Thymus (tissue), 11 donors: ENCODE measurements at regions not wholly inside any gene's neighbourhood (a gene's known extent, or its start where the extent isn't known, plus 50 kb on each side); places are given as distances from the start of the nearest gene placed in this dataset.
"Not testable (repeated sequence)": the region's sequence is repeated elsewhere in the genome, so short reads cannot be mapped to it uniquely, and the experiment has no call there.

ENCODE experiments used
- DNase-seq, 9 donors: peaks; one replicate each; pipeline ENCODE4 v3.0.0-alpha.2; 2013; ENCODE audit warnings: low spot score in 9 of 9, low read depth in 6 of 9, missing footprints in 1 of 9
- H3K27ac ChIP-seq, 2 donors: one replicate each; pipeline ENCODE4 v1.5.1; 2013; ENCODE audit warnings: control low read depth in 1 of 2, low read depth in 1 of 2, low read length in 1 of 2, mild to moderate bottlenecking in 1 of 2, moderate library complexity in 1 of 2
- H3K27me3 ChIP-seq, 2 donors: one replicate each; pipeline ENCODE4 v1.5.1; 2013; ENCODE audit warnings: low read length in 1 of 2; ENCODE audit not compliant: control insufficient read depth in 2 of 2, insufficient read depth in 1 of 2
- H3K36me3 ChIP-seq, 2 donors: one replicate each; pipeline ENCODE4 v1.5.1; 2013; ENCODE audit warnings: low read length in 1 of 2, mild to moderate bottlenecking in 1 of 2, moderate library complexity in 1 of 2; ENCODE audit not compliant: control insufficient read depth in 2 of 2, insufficient read depth in 2 of 2
- H3K4me1 ChIP-seq, 2 donors: one replicate each; pipeline ENCODE4 v1.5.1; 2013; ENCODE audit warnings: low read length in 2 of 2; ENCODE audit not compliant: control insufficient read depth in 2 of 2, insufficient read depth in 2 of 2
- H3K4me3 ChIP-seq, 2 donors: one replicate each; pipeline ENCODE4 v1.5.1; 2013; ENCODE audit warnings: low read length in 2 of 2, control low read depth in 1 of 2, mild to moderate bottlenecking in 1 of 2
- H3K9me3 ChIP-seq, 2 donors: one replicate each; pipeline ENCODE4 v1.5.1; 2013; ENCODE audit warnings: low read length in 1 of 2, mild to moderate bottlenecking in 1 of 2; ENCODE audit not compliant: control insufficient read depth in 2 of 2, insufficient read depth in 1 of 2
- WGBS: extraction: QIAGEN DNeasy Blood & Tissue Kit; methylation state at CpG from one replicate; pipeline ENCODE4 v1.1.7; 2013; 5-methylcytosine and 5-hydroxymethylcytosine counted together
- donor health status: healthy.

- H3K36me3 ChIP-seq = no peaks in the 10 kb centered on the region
- H3K27me3 ChIP-seq = peaks cover 9 to 55% of the 10 kb centered on the region in 2 donors
- H3K27ac ChIP-seq = no peak overlapping the region
- no peaks in the 10 kb centered on the region for H3K9me3 ChIP-seq
- H3K4me1 ChIP-seq = peaks cover 0 to 2% of the 10 kb centered on the region in 2 donors
- H3K4me3 ChIP-seq = peak overlapping the region in 1 of 2 donors; percentile 40
- no peak for DNase-seq
- 4% methylated on average over 55 of the region's 57 CpGs for WGBS
These were observed 50.5 kb upstream of the TUBA3D start for GRCh38 chr2:131425231-131425941.

- not testable (repeated sequence) for H3K36me3 ChIP-seq, H3K27ac ChIP-seq, H3K9me3 ChIP-seq, H3K4me1 ChIP-seq, DNase-seq
- Histone ChIP-seq H3K4me3 (peak overlapping the region in 1 of 2 donors; percentile 40), H3K27me3 (peaks cover 10 to 56% of the 10 kb centered on the region in 2 donors)
- 9% methylated on average over 40 of the region's 50 CpGs for WGBS
These were observed 51.3 kb upstream of the TUBA3D start for GRCh38 chr2:131424605-131425114.

- H3K4me3 ChIP-seq, H3K27ac ChIP-seq, H3K4me1 ChIP-seq, H3K36me3 ChIP-seq, DNase-seq, H3K9me3 ChIP-seq: not testable (repeated sequence)
- 92% methylated on average over 3 of the region's 3 CpGs for WGBS
- H3K27me3 ChIP-seq = peaks cover 10 to 37% of the 10 kb centered on the region in 2 donors
These were observed 55.2 kb upstream of the TUBA3D start for GRCh38 chr2:131420751-131421150.

GRCh38 chr2:131419441-131419840 is 55.5 kb upstream of the RAB6D start:
- no peak overlapping the region for H3K4me3 ChIP-seq
- 62% methylated on average over 10 of the region's 10 CpGs for WGBS
- no peaks in the 10 kb centered on the region for H3K4me1 ChIP-seq
- peaks cover 9 to 29% of the 10 kb centered on the region in 2 donors for H3K27me3 ChIP-seq
- no peaks in the 10 kb centered on the region for H3K9me3 ChIP-seq
- H3K27ac ChIP-seq = no peak overlapping the region
- no peaks in the 10 kb centered on the region for H3K36me3 ChIP-seq
- no peak for DNase-seq

- Histone ChIP-seq H3K27me3 (peaks cover 7 to 23% of the 10 kb centered on the region in 2 donors), H3K9me3 (no peaks in the 10 kb centered on the region), H3K36me3 (no peaks in the 10 kb centered on the region), H3K4me3 (no peak overlapping the region), H3K4me1 (no peaks in the 10 kb centered on the region), H3K27ac (no peak overlapping the region)
- 96% methylated on average over 8 of the region's 8 CpGs for WGBS
- DNase-seq = no peak
These were observed 54.7 kb upstream of the RAB6D start for GRCh38 chr2:131418625-131419024.

- DNase-seq = no peak
- Histone ChIP-seq H3K27me3 (peaks cover 6 to 18% of the 10 kb centered on the region in 2 donors), H3K36me3 (no peaks in the 10 kb centered on the region), H3K9me3 (no peaks in the 10 kb centered on the region), H3K4me3 (no peak overlapping the region), H3K27ac (no peak overlapping the region), H3K4me1 (no peaks in the 10 kb centered on the region)
- WGBS = 96% methylated on average over 2 of the region's 2 CpGs
These were observed 53.9 kb upstream of the RAB6D start for GRCh38 chr2:131417886-131418285.

GRCh38 chr2:131413785-131414184 is 49.8 kb upstream of the RAB6D start:
- Histone ChIP-seq H3K27ac (no peak overlapping the region), H3K9me3 (no peaks in the 10 kb centered on the region), H3K4me1 (peaks cover 0 to 4% of the 10 kb centered on the region in 2 donors), H3K36me3 (no peaks in the 10 kb centered on the region), H3K27me3 (peaks cover 0 to 10% of the 10 kb centered on the region in 2 donors), H3K4me3 (no peak overlapping the region)
- DNase-seq = no peak
- WGBS = 91% methylated on average over 2 of the region's 2 CpGs
